SK-N-SH treated with all-trans-retinoic acid at 6 μM for 48 hours (cell line): ENCODE measurements at regions not wholly inside any gene's neighbourhood (a gene's known extent, or its start where the extent isn't known, plus 50 kb on each side); places are given as distances from the start of the nearest gene placed in this dataset.

Experiments used
- ATAC-seq: fragments of 200-7000 bp; cut with Tn5 transposase; 3 replicates; pipeline ENCODE4 v1.9.1; 2020; ENCODE audit warnings: mild to moderate bottlenecking, moderate library complexity
- ARNTL ChIP-seq: fragments of 450-650 bp; formaldehyde crosslinking; IDR thresholded peaks from 2 replicates; pipeline ENCODE4 v1.5.0; 2020; ENCODE audit warnings: low read depth, mild to moderate bottlenecking, moderate library complexity, borderline replicate concordance
- CSDC2 ChIP-seq: fragments of 250-450 bp; sonication (Bioruptor Pico); IDR thresholded peaks from 2 replicates; pipeline ENCODE4 v1.5.0; 2020; ENCODE audit warnings: mild to moderate bottlenecking, moderate library complexity
- ESRRG ChIP-seq: fragments of 250-450 bp; sonication (Bioruptor Pico); IDR thresholded peaks from 2 replicates; pipeline ENCODE4 v1.6.1; 2021; ENCODE audit warnings: mild to moderate bottlenecking
- GLIS3 ChIP-seq: fragments of 250-450 bp; sonication (Bioruptor Pico); IDR thresholded peaks from 2 replicates; pipeline ENCODE4 v1.5.0; 2020; ENCODE audit warnings: mild to moderate bottlenecking, moderate library complexity
- ISL1 ChIP-seq: fragments of 250-450 bp; sonication (Bioruptor Pico); IDR thresholded peaks from 2 replicates; pipeline ENCODE4 v2.1.2; 2022; ENCODE audit warnings: mild to moderate bottlenecking, moderate library complexity
- OSR1 ChIP-seq: fragments of 250-450 bp; sonication (Bioruptor Pico); IDR thresholded peaks from 2 replicates; pipeline ENCODE4 v1.8.0; 2022; ENCODE audit warnings: moderate library complexity, mild to moderate bottlenecking, inconsistent platforms
- RARB ChIP-seq: fragments of 250-450 bp; sonication (Bioruptor Pico); IDR thresholded peaks from 2 replicates; pipeline ENCODE4 v1.8.0; 2021; ENCODE audit warnings: mild to moderate bottlenecking, moderate library complexity
- SNAI2 ChIP-seq: fragments of 250-450 bp; sonication (Bioruptor Pico); IDR thresholded peaks from 2 replicates; pipeline ENCODE4 v1.5.0; 2020; ENCODE audit warnings: mild to moderate bottlenecking, moderate library complexity
- TCF4 ChIP-seq: fragments of 250-450 bp; sonication (Bioruptor Pico); IDR thresholded peaks from 2 replicates; pipeline ENCODE4 v1.8.0; 2021; ENCODE audit warnings: mild to moderate bottlenecking, moderate library complexity, borderline replicate concordance
- ZC3H10 ChIP-seq: fragments of 250-450 bp; sonication (Bioruptor Pico); IDR thresholded peaks from 2 replicates; pipeline ENCODE4 v1.5.1; 2021; ENCODE audit warnings: mild to moderate bottlenecking, moderate library complexity
- ZFP3 ChIP-seq: fragments of 250-450 bp; sonication (Bioruptor Pico); IDR thresholded peaks from 2 replicates; pipeline ENCODE4 v1.5.0; 2020; ENCODE audit warnings: mild to moderate bottlenecking, moderate library complexity
- ZNF565 ChIP-seq: fragments of 450-650 bp; formaldehyde crosslinking; conservative IDR thresholded peaks from 2 replicates; pipeline ENCODE4 v1.5.0; 2020; ENCODE audit warnings: low read depth, mild to moderate bottlenecking, moderate library complexity
- ZNF70 ChIP-seq: fragments of 450-650 bp; formaldehyde crosslinking; IDR thresholded peaks from 2 replicates; pipeline ENCODE4 v1.5.0; 2020; ENCODE audit warnings: mild to moderate bottlenecking, moderate library complexity
- ZNF8 ChIP-seq: fragments of 450-650 bp; formaldehyde crosslinking; IDR thresholded peaks from 2 replicates; pipeline ENCODE4 v1.5.0; 2020; ENCODE audit warnings: mild to moderate bottlenecking, moderate library complexity
- TF ChIP-seq, protein P1 (sequence below): fragments of 250-450 bp; sonication (Bioruptor Pico); IDR thresholded peaks from 2 replicates; pipeline ENCODE4 v1.8.0; 2021; ENCODE audit warnings: low read depth, mild to moderate bottlenecking, moderate library complexity, borderline replicate concordance
- TF ChIP-seq, protein P2 (sequence below): fragments of 250-450 bp; sonication (Bioruptor Pico); IDR thresholded peaks from 2 replicates; pipeline ENCODE4 v1.8.0; 2020; ENCODE audit warnings: mild to moderate bottlenecking, moderate library complexity, borderline replicate concordance
- TF ChIP-seq, protein P3 (sequence below): fragments of 250-450 bp; sonication (Bioruptor Pico); IDR thresholded peaks from 2 replicates; pipeline ENCODE4 v1.5.1; 2020; ENCODE audit warnings: low read depth, mild to moderate bottlenecking, moderate library complexity
- TF ChIP-seq, protein P4 (sequence below): fragments of 250-450 bp; sonication (Bioruptor Pico); IDR thresholded peaks from 2 replicates; pipeline ENCODE4 v1.5.0; 2020; ENCODE audit warnings: mild to moderate bottlenecking, moderate library complexity

- ATAC-seq: no peak
- no peak for TF ChIP-seq SNAI2 (CRISPR knock-in tag)
- TF ChIP-seq, protein P1, sequence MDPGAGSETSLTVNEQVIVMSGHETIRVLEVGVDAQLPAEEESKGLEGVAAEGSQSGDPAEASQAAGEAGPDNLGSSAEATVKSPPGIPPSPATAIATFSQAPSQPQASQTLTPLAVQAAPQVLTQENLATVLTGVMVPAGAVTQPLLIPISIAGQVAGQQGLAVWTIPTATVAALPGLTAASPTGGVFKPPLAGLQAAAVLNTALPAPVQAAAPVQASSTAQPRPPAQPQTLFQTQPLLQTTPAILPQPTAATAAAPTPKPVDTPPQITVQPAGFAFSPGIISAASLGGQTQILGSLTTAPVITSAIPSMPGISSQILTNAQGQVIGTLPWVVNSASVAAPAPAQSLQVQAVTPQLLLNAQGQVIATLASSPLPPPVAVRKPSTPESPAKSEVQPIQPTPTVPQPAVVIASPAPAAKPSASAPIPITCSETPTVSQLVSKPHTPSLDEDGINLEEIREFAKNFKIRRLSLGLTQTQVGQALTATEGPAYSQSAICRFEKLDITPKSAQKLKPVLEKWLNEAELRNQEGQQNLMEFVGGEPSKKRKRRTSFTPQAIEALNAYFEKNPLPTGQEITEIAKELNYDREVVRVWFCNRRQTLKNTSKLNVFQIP (CRISPR knock-in tag): no peak
- TF ChIP-seq ZNF70: no peak
- TF ChIP-seq OSR1 (CRISPR knock-in tag): no peak
- no peak for TF ChIP-seq ARNTL (CRISPR knock-in tag)
- no peak for TF ChIP-seq ESRRG (CRISPR knock-in tag)
- no peak for TF ChIP-seq ZFP3 (CRISPR knock-in tag)
- TF ChIP-seq, all 23 proteins: peak for 0
These were observed 205.1 kb upstream of the STARD13 start for GRCh38 chr13:33490461-33491327.

DNA sequence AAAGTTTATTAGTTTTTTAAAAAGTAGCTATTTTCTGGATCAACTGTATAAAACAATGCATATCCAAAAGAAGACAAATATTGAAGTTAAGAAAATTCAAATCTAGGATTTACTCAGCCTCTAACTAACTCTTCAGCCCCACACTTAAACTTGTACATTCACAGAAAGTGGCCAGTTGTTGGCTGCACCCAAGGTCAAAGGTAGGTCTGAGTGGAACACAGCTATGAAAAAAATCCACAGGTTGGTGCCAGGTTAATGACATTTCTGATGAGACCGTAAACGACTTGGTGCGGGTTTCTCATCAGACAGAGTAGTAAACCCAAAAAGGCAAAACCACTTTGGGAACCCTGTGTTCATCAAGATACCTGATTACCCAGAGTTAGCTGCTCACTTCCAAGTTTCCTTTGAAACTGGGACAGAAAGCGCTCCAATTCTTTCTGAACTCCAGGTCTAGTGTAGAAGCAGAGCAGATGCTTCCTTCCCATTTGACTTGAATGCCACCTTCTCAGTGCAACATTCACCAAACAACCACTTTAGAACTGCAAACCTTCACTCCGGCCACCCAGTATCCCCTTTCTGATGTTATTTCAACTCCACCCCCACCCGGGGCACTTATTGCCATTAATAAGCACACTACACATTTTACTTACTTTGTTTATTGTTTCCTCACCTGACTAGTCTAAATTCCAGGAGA, 208.3 kb upstream of the STARD13 start:
- no peak for ATAC-seq
- no peak for TF ChIP-seq ZFP3 (CRISPR knock-in tag)
- TF ChIP-seq ZNF565 (CRISPR knock-in tag): no peak
- no peak for TF ChIP-seq SNAI2 (CRISPR knock-in tag)
- TF ChIP-seq, protein P2, sequence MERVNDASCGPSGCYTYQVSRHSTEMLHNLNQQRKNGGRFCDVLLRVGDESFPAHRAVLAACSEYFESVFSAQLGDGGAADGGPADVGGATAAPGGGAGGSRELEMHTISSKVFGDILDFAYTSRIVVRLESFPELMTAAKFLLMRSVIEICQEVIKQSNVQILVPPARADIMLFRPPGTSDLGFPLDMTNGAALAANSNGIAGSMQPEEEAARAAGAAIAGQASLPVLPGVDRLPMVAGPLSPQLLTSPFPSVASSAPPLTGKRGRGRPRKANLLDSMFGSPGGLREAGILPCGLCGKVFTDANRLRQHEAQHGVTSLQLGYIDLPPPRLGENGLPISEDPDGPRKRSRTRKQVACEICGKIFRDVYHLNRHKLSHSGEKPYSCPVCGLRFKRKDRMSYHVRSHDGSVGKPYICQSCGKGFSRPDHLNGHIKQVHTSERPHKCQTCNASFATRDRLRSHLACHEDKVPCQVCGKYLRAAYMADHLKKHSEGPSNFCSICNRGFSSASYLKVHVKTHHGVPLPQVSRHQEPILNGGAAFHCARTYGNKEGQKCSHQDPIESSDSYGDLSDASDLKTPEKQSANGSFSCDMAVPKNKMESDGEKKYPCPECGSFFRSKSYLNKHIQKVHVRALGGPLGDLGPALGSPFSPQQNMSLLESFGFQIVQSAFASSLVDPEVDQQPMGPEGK: no peak
- TF ChIP-seq RARB (CRISPR knock-in tag): no peak
- TF ChIP-seq, protein P1 (CRISPR knock-in tag): no peak
- TF ChIP-seq, protein P3, sequence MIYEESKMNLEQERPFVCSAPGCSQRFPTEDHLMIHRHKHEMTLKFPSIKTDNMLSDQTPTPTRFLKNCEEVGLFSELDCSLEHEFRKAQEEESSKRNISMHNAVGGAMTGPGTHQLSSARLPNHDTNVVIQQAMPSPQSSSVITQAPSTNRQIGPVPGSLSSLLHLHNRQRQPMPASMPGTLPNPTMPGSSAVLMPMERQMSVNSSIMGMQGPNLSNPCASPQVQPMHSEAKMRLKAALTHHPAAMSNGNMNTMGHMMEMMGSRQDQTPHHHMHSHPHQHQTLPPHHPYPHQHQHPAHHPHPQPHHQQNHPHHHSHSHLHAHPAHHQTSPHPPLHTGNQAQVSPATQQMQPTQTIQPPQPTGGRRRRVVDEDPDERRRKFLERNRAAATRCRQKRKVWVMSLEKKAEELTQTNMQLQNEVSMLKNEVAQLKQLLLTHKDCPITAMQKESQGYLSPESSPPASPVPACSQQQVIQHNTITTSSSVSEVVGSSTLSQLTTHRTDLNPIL: no peak
- TF ChIP-seq GLIS3 (CRISPR knock-in tag): no peak
- no peak for TF ChIP-seq OSR1 (CRISPR knock-in tag)
- no peak for TF ChIP-seq ESRRG (CRISPR knock-in tag)
- no peak for TF ChIP-seq ZNF8 (CRISPR knock-in tag)
- no peak for TF ChIP-seq TCF4 (CRISPR knock-in tag)
- no peak for TF ChIP-seq ZC3H10
- TF ChIP-seq, protein P4, sequence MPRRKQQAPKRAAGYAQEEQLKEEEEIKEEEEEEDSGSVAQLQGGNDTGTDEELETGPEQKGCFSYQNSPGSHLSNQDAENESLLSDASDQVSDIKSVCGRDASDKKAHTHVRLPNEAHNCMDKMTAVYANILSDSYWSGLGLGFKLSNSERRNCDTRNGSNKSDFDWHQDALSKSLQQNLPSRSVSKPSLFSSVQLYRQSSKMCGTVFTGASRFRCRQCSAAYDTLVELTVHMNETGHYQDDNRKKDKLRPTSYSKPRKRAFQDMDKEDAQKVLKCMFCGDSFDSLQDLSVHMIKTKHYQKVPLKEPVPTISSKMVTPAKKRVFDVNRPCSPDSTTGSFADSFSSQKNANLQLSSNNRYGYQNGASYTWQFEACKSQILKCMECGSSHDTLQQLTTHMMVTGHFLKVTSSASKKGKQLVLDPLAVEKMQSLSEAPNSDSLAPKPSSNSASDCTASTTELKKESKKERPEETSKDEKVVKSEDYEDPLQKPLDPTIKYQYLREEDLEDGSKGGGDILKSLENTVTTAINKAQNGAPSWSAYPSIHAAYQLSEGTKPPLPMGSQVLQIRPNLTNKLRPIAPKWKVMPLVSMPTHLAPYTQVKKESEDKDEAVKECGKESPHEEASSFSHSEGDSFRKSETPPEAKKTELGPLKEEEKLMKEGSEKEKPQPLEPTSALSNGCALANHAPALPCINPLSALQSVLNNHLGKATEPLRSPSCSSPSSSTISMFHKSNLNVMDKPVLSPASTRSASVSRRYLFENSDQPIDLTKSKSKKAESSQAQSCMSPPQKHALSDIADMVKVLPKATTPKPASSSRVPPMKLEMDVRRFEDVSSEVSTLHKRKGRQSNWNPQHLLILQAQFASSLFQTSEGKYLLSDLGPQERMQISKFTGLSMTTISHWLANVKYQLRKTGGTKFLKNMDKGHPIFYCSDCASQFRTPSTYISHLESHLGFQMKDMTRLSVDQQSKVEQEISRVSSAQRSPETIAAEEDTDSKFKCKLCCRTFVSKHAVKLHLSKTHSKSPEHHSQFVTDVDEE (CRISPR knock-in tag): no peak

- no peak for TF ChIP-seq GLIS3 (CRISPR knock-in tag)
- TF ChIP-seq RARB (CRISPR knock-in tag): no peak
- TF ChIP-seq, protein P3: no peak
- TF ChIP-seq ZC3H10: no peak
- TF ChIP-seq CSDC2 (CRISPR knock-in tag): 0 out of 2 replicates have a peak, but pooled peaks have one; percentile 70
- no peak for TF ChIP-seq ZNF565 (CRISPR knock-in tag)
- TF ChIP-seq ZNF8 (CRISPR knock-in tag): no peak
- TF ChIP-seq ZFP3 (CRISPR knock-in tag): peak; percentile 28; the same call in 1 of the 2 replicates
- peak; percentile 76 for TF ChIP-seq ISL1 (CRISPR knock-in tag)
- TF ChIP-seq, protein P1 (CRISPR knock-in tag): no peak
- peak; percentile 96 for ATAC-seq
These were observed 209.1 kb upstream of the STARD13 start for GRCh38 chr13:33494596-33495204.
